GM12872 (cell line): ENCODE measurements at regions not wholly inside any gene's neighbourhood (a gene's known extent, or its start where the extent isn't known, plus 50 kb on each side); places are given as distances from the start of the nearest gene placed in this dataset.
A peak's percentile ranks its signal among the peaks of the same experiment; 100 is the strongest.

Experiments
- CTCF ChIP-seq: IDR thresholded peaks from 3 replicates; pipeline ENCODE4 v1.5.1; 2011; ENCODE audit warnings: low read depth, mild to moderate bottlenecking, low read length, moderate library complexity; ENCODE audit not compliant: insufficient read depth

- TF ChIP-seq CTCF = no peak
These were observed 386.8 kb downstream of the HDGFL1 start for GRCh38 chr6:22956029-22956681.

- 0 out of 3 replicates have a peak, but pooled peaks have one; percentile 4 for TF ChIP-seq CTCF
These were observed 389.3 kb downstream of the HDGFL1 start for GRCh38 chr6:22958677-22959076.

GRCh38 chr6:22959571-22959970 is 390.2 kb downstream of the HDGFL1 start:
- no peak for TF ChIP-seq CTCF

GRCh38 chr6:22964334-22964733 is 395.0 kb downstream of the HDGFL1 start:
- TF ChIP-seq CTCF = no peak

- no peak for TF ChIP-seq CTCF
These were observed 396.5 kb downstream of the HDGFL1 start for GRCh38 chr6:22965889-22966288.

- no peak for TF ChIP-seq CTCF
These were observed 397.5 kb downstream of the HDGFL1 start for GRCh38 chr6:22966691-22967422.

- TF ChIP-seq CTCF = no peak
These were observed 400.6 kb downstream of the HDGFL1 start for GRCh38 chr6:22970004-22970403.
